Astrocyte (in vitro differentiated cells and primary cell): ENCODE measurements at regions not wholly inside any gene's neighbourhood (a gene's known extent, or its start where the extent isn't known, plus 50 kb on each side); places are given as distances from the start of the nearest gene placed in this dataset.

Experiments used
- DNase-seq: peaks from one replicate; pipeline ENCODE4 v3.0.0-alpha.2; 2010; ENCODE audit warnings: low read depth
- FAIRE-seq: peaks from 2 replicates; lab custom pipeline; 2011; peaks lifted over from hg19 to GRCh38; lab: Jason Lieb, UNC
- H2AFZ ChIP-seq: 2 replicates; pipeline ENCODE4 v1.6.0; 2012; ENCODE audit warnings: low read depth, low read length, inconsistent platforms
- H3K27ac ChIP-seq: 2 replicates; pipeline ENCODE4 v1.5.1; 2011; ENCODE audit warnings: low read depth, low read length, inconsistent platforms
- H3K27me3 ChIP-seq: 2 replicates; pipeline ENCODE4 v1.6.0; 2011; ENCODE audit warnings: low read length, inconsistent platforms; ENCODE audit not compliant: insufficient read depth
- H3K36me3 ChIP-seq: 2 replicates; pipeline ENCODE4 v1.5.1; 2011; ENCODE audit warnings: low read length, inconsistent platforms; ENCODE audit not compliant: insufficient read depth
- H3K4me1 ChIP-seq: 2 replicates; pipeline ENCODE4 v1.5.1; 2011; ENCODE audit warnings: low read length, inconsistent platforms; ENCODE audit not compliant: insufficient read depth
- H3K4me2 ChIP-seq: 2 replicates; pipeline ENCODE4 v1.6.0; 2012; ENCODE audit warnings: low read length, inconsistent platforms
- H3K4me3 ChIP-seq: 2 replicates; pipeline ENCODE4 v1.5.1; 2011; ENCODE audit warnings: low read depth, mild to moderate bottlenecking, low read length, inconsistent platforms; ENCODE audit not compliant: insufficient read depth
- H3K79me2 ChIP-seq: 2 replicates; pipeline ENCODE4 v1.6.0; 2012; ENCODE audit warnings: mild to moderate bottlenecking, low read length, inconsistent platforms; ENCODE audit not compliant: insufficient read depth
- H3K9ac ChIP-seq: 2 replicates; pipeline ENCODE4 v1.6.0; 2012; ENCODE audit warnings: mild to moderate bottlenecking, low read length, inconsistent platforms
- H3K9me3 ChIP-seq: 2 replicates; pipeline ENCODE4 v1.5.1; 2012; ENCODE audit warnings: low read depth, mild to moderate bottlenecking, low read length, inconsistent platforms; ENCODE audit not compliant: insufficient read depth
- H4K20me1 ChIP-seq: 2 replicates; pipeline ENCODE4 v1.6.0; 2012; ENCODE audit warnings: low read length, inconsistent platforms; ENCODE audit not compliant: insufficient read depth
- H3K27ac Mint-ChIP-seq: one replicate; pipeline ENCODE4 v1.8.0; 2021; ENCODE audit warnings: mild to moderate bottlenecking, mixed read lengths; ENCODE audit not compliant: unreplicated experiment
- H3K27me3 Mint-ChIP-seq: one replicate; pipeline ENCODE4 v1.8.0; 2021; ENCODE audit warnings: low read depth, mixed read lengths; ENCODE audit not compliant: unreplicated experiment
- H3K36me3 Mint-ChIP-seq: one replicate; pipeline ENCODE4 v1.8.0; 2021; ENCODE audit warnings: low read depth, mixed read lengths; ENCODE audit not compliant: unreplicated experiment
- H3K4me1 Mint-ChIP-seq: one replicate; pipeline ENCODE4 v1.8.0; 2021; ENCODE audit warnings: low read depth, mixed read lengths; ENCODE audit not compliant: unreplicated experiment
- H3K4me3 Mint-ChIP-seq: one replicate; pipeline ENCODE4 v1.8.0; 2021; ENCODE audit warnings: mild to moderate bottlenecking, moderate library complexity, mixed read lengths; ENCODE audit not compliant: unreplicated experiment
- H3K9me3 Mint-ChIP-seq: one replicate; pipeline ENCODE4 v1.8.0; 2021; ENCODE audit warnings: mild to moderate bottlenecking, mixed read lengths; ENCODE audit not compliant: unreplicated experiment
- CTCF ChIP-seq: IDR thresholded peaks from 2 replicates; pipeline ENCODE4 v1.5.1; 2011; ENCODE audit warnings: low read depth, mild to moderate bottlenecking, inconsistent platforms, low read length, moderate library complexity; ENCODE audit not compliant: insufficient read depth
- EZH2 ChIP-seq: IDR thresholded peaks from 2 replicates; pipeline ENCODE4 v1.6.1; 2012; ENCODE audit warnings: mild to moderate bottlenecking, low read length, inconsistent platforms; ENCODE audit not compliant: insufficient read depth

- H3K27me3 ChIP-seq, result no peaks in the 10 kb centered on the region
- FAIRE-seq, result no peak
- no peak overlapping the region for H2AFZ ChIP-seq
- TF ChIP-seq CTCF, result no peak
- TF ChIP-seq EZH2, result no peak
- DNase-seq, result no peak
- no peaks in the 10 kb centered on the region for H3K27me3 Mint-ChIP-seq
- no peak overlapping the region for H3K27ac Mint-ChIP-seq
- no peaks in the 10 kb centered on the region for H3K79me2 ChIP-seq
- H3K36me3 Mint-ChIP-seq, result no peaks in the 10 kb centered on the region
- no peaks in the 10 kb centered on the region for H3K9me3 ChIP-seq
- no peak overlapping the region for H3K4me3 ChIP-seq
- H3K4me1 Mint-ChIP-seq, result peaks cover 12% of the 10 kb centered on the region
- H3K27ac ChIP-seq, result no peak overlapping the region
- no peaks in the 10 kb centered on the region for H3K36me3 ChIP-seq
- H3K4me3 Mint-ChIP-seq, result no peak overlapping the region
- no peaks in the 10 kb centered on the region for H4K20me1 ChIP-seq
- peaks cover 5% of the 10 kb centered on the region for H3K9me3 Mint-ChIP-seq
- no peak overlapping the region for H3K4me2 ChIP-seq
- no peak overlapping the region for H3K9ac ChIP-seq
- H3K4me1 ChIP-seq, result no peaks in the 10 kb centered on the region
These were observed 290.3 kb downstream of the CHRM3 start for GRCh38 chr1:239676522-239677273.

GRCh38 chr1:239677362-239677761, 291.0 kb downstream of the CHRM3 start:
- no peak overlapping the region for H3K27ac Mint-ChIP-seq
- H4K20me1 ChIP-seq, result no peaks in the 10 kb centered on the region

More at GRCh38 chr1:239677362-239677761, 291.0 kb downstream of the CHRM3 start:
- H3K4me2 ChIP-seq, result no peak overlapping the region
- no peak overlapping the region for H2AFZ ChIP-seq
- TF ChIP-seq CTCF, result no peak
- no peak for TF ChIP-seq EZH2
- no peaks in the 10 kb centered on the region for H3K27me3 ChIP-seq
- no peak for FAIRE-seq
- DNase-seq, result no peak
- Mint-ChIP-seq H3K9me3 (peaks cover 5% of the 10 kb centered on the region), H3K4me3 (no peak overlapping the region), H3K4me1 (peaks cover 14% of the 10 kb centered on the region), H3K36me3 (no peaks in the 10 kb centered on the region), H3K27me3 (no peaks in the 10 kb centered on the region)
- H3K79me2 ChIP-seq, result no peaks in the 10 kb centered on the region
- H3K27ac ChIP-seq, result no peak overlapping the region
- H3K4me3 ChIP-seq, result no peak overlapping the region
- H3K4me1 ChIP-seq, result no peaks in the 10 kb centered on the region
- no peak overlapping the region for H3K9ac ChIP-seq
- H3K9me3 ChIP-seq, result no peaks in the 10 kb centered on the region
- no peaks in the 10 kb centered on the region for H3K36me3 ChIP-seq
